Panc1 (cell line): ENCODE measurements at regions not wholly inside any gene's neighbourhood (a gene's known extent, or its start where the extent isn't known, plus 50 kb on each side); places are given as distances from the start of the nearest gene placed in this dataset.

Experiments
- ATAC-seq: fragments of 200-7000 bp; cut with Tn5 transposase; 2 replicates; pipeline ENCODE4 v1.9.1; 2020; ENCODE audit warnings: mild to moderate bottlenecking, moderate library complexity
- BruUV-seq: library from RNA; stranded (reverse); fragments of 400-500 nt; replicated peaks from 2 replicates; lab custom pipeline; 2021; lab: Mats Ljungman, UMichigan
- CTCF ChIA-PET: fragments of 300-600 bp; sonication (Branson Sonifier 250); formaldehyde crosslinking; loops from one replicate; lab custom pipeline; 2022; ENCODE audit warnings: antibody characterized with exemption; lab: Charles Lee
- POLR2A ChIA-PET: fragments of 300-600 bp; sonication (Branson Sonifier 250); formaldehyde crosslinking; loops from one replicate; lab custom pipeline; 2022; ENCODE audit warnings: antibody characterized with exemption; lab: Charles Lee
- DNase-seq: peaks from one replicate; pipeline ENCODE4 v3.0.0-alpha.2; 2010; ENCODE audit warnings: low read depth, low spot score
- H3K27ac ChIP-seq: 2 replicates; pipeline ENCODE4 v1.5.1; 2011; ENCODE audit warnings: mild to moderate bottlenecking, low read length, inconsistent platforms
- H3K27me3 ChIP-seq: fragments of 200-500 bp; sonication (Bioruptor generic); 2 replicates; pipeline ENCODE4 v1.6.0; 2014; ENCODE audit warnings: low read length, inconsistent platforms; ENCODE audit not compliant: control insufficient read depth, insufficient read depth
- H3K36me3 ChIP-seq: fragments of 200-500 bp; sonication (Bioruptor generic); 2 replicates; pipeline ENCODE4 v1.5.1; 2014; ENCODE audit warnings: inconsistent platforms, mild to moderate bottlenecking, low read length, moderate library complexity; ENCODE audit not compliant: control insufficient read depth, insufficient read depth
- H3K4me1 ChIP-seq: 2 replicates; pipeline ENCODE4 v1.5.1; 2011; ENCODE audit warnings: inconsistent platforms, mild to moderate bottlenecking, low read length, moderate library complexity; ENCODE audit not compliant: control insufficient read depth, insufficient read depth
- H3K4me3 ChIP-seq, 2 experiments: 2 replicates each; pipeline ENCODE4 v1.5.1; 2011 to 2012; ENCODE audit warnings: low read depth in 2 of 2, low read length in 2 of 2, mild to moderate bottlenecking in 2 of 2, inconsistent platforms in 1 of 2, moderate library complexity in 1 of 2
- H3K9me3 ChIP-seq: fragments of 200-500 bp; sonication (Bioruptor generic); 2 replicates; pipeline ENCODE4 v1.5.1; 2014; ENCODE audit warnings: low read depth, mild to moderate bottlenecking, inconsistent platforms, low read length, moderate library complexity; ENCODE audit not compliant: control insufficient read depth, insufficient read depth
- CTCF ChIP-seq: fragments of 450-650 bp; IDR thresholded peaks from 2 replicates; pipeline ENCODE4 v1.5.1; 2017; ENCODE audit warnings: mild to moderate bottlenecking
- POLR2AphosphoS5 ChIP-seq: IDR thresholded peaks from 2 replicates; pipeline ENCODE4 v1.6.1; 2012; ENCODE audit warnings: mild to moderate bottlenecking, low read depth, low read length, moderate library complexity
- REST ChIP-seq, 2 experiments: IDR thresholded peaks; 2 replicates each; pipeline ENCODE4 v1.6.1; 2011 to 2012; ENCODE audit warnings: low read depth in 2 of 2, control low read depth in 1 of 2, low read length in 1 of 2, mild to moderate bottlenecking in 1 of 2, moderate library complexity in 1 of 2; ENCODE audit not compliant: insufficient read depth in 1 of 2
- SIN3A ChIP-seq: IDR thresholded peaks from 2 replicates; pipeline ENCODE4 v1.6.1; 2012; ENCODE audit warnings: low read depth, mild to moderate bottlenecking, low read length, moderate library complexity, borderline replicate concordance; ENCODE audit not compliant: insufficient read depth
- TCF7L2 ChIP-seq: IDR thresholded peaks from 2 replicates; pipeline ENCODE4 v1.6.1; 2011; ENCODE audit warnings: mild to moderate bottlenecking, low read depth, low read length, inconsistent platforms
- in situ Hi-C: cut with HindIII; loops from 2 replicates; pipeline ENCODE4 v1.10.0; 2016; ENCODE audit warnings: low sequenced_read_pairs, low pct_unique_long_range_greater_than_20kb
- intact Hi-C: fragments of 100-400 bp; cut with micrococcal nuclease; formaldehyde crosslinking; loops from one replicate; pipeline ENCODE4 v1.10.0; 2022; ENCODE audit not compliant: unreplicated experiment

- intact Hi-C loops (no loop called here), in situ Hi-C loops (no loop called here)
- Histone ChIP-seq H3K4me3 (no peak overlapping the region), H3K4me1 (no peaks in the 10 kb centered on the region), H3K36me3 (no peaks in the 10 kb centered on the region), H3K27me3 (0 out of 2 replicates have a peak, but pooled peaks cover 2% of the 10 kb centered on the region), H3K9me3 (no peaks in the 10 kb centered on the region), H3K27ac (no peak overlapping the region)
- ChIA-PET POLR2A (no interaction called here), CTCF (no interaction called here)
- BruUV-seq, result no TSS peak
- ATAC-seq (no peak), DNase-seq (no peak)
- TF ChIP-seq CTCF (no peak), REST (IDR thresholded peaks at IDR 0.05; ENCODE audit: insufficient read depth in 1 of 2, low read depth in 2 of 2, low read length in 1 of 2) (no peak), TCF7L2 (no peak), SIN3A (no peak), POLR2AphosphoS5 (no peak)
Observed at GRCh38 chr5:42035526-42035925, 110.4 kb downstream of the FBXO4 start.

GRCh38 chr5:42036379-42036778, 111.3 kb downstream of the FBXO4 start:
- DNase-seq, result no peak
- H3K27me3 ChIP-seq, result 0 out of 2 replicates have a peak, but pooled peaks cover 2% of the 10 kb centered on the region
- in situ Hi-C loops, result no loop called here
- ChIA-PET CTCF (no interaction called here), POLR2A (no interaction called here)
- no peaks in the 10 kb centered on the region for H3K36me3 ChIP-seq
- no peak for ATAC-seq
- no peak overlapping the region for H3K27ac ChIP-seq
- no peak for TF ChIP-seq SIN3A
- TF ChIP-seq POLR2AphosphoS5, result no peak
- TF ChIP-seq CTCF, result no peak
- TF ChIP-seq TCF7L2, result no peak
- no peak for TF ChIP-seq REST (IDR thresholded peaks at IDR 0.05; ENCODE audit: insufficient read depth in 1 of 2, low read depth in 2 of 2, low read length in 1 of 2)
- no peak overlapping the region for H3K4me3 ChIP-seq
- no peaks in the 10 kb centered on the region for H3K9me3 ChIP-seq
- H3K4me1 ChIP-seq, result no peaks in the 10 kb centered on the region
- intact Hi-C loops, result no loop called here
- no TSS peak for BruUV-seq
